ENCODE measurements at regions not wholly inside any gene's neighbourhood (a gene's known extent, or its start where the extent isn't known, plus 50 kb on each side); places are given as distances from the start of the nearest gene placed in this dataset.

GRCh38 chr2:41779888-41780287 lies 267.9 kb upstream of the PKDCC start:
- no peaks in the 10 kb centered on the region for H3K4me1 Mint-ChIP-seq (ENCODE audit: low read depth, unreplicated experiment)
- Histone ChIP-seq H3K9ac (ENCODE audit: low read length) (no peak overlapping the region), H3K36me3 (ENCODE audit: insufficient read depth, low read length) (no peaks in the 10 kb centered on the region), H3K9me3 (ENCODE audit: insufficient read depth, low read depth, low read length) (no peaks in the 10 kb centered on the region), H3K27me3 (ENCODE audit: insufficient read depth, low read length) (peaks cover 12% of the 10 kb centered on the region), H3K4me3 (ENCODE audit: insufficient read depth, low read depth, low read length) (no peak overlapping the region), H3K4me2 (ENCODE audit: low read length) (no peak overlapping the region), H4K20me1 (ENCODE audit: insufficient read depth, low read length) (no peaks in the 10 kb centered on the region), H3K79me2 (ENCODE audit: insufficient read depth, low read length) (no peaks in the 10 kb centered on the region), H2AFZ (ENCODE audit: low read depth, low read length) (no peak overlapping the region), H3K27ac (ENCODE audit: low read depth, low read length) (no peak overlapping the region), H3K4me1 (ENCODE audit: insufficient read depth, low read length) (no peaks in the 10 kb centered on the region)
- no peak for TF ChIP-seq EZH2 (IDR thresholded peaks at IDR 0.05; ENCODE audit: insufficient read depth, low read length)
- TF ChIP-seq, protein P1, sequence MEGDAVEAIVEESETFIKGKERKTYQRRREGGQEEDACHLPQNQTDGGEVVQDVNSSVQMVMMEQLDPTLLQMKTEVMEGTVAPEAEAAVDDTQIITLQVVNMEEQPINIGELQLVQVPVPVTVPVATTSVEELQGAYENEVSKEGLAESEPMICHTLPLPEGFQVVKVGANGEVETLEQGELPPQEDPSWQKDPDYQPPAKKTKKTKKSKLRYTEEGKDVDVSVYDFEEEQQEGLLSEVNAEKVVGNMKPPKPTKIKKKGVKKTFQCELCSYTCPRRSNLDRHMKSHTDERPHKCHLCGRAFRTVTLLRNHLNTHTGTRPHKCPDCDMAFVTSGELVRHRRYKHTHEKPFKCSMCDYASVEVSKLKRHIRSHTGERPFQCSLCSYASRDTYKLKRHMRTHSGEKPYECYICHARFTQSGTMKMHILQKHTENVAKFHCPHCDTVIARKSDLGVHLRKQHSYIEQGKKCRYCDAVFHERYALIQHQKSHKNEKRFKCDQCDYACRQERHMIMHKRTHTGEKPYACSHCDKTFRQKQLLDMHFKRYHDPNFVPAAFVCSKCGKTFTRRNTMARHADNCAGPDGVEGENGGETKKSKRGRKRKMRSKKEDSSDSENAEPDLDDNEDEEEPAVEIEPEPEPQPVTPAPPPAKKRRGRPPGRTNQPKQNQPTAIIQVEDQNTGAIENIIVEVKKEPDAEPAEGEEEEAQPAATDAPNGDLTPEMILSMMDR (IDR thresholded peaks at IDR 0.05; ENCODE audit: insufficient read depth, low read depth, low read length): no peak
- no peak for DNase-seq (ENCODE audit: low read depth)
- no peaks in the 10 kb centered on the region for H3K27me3 Mint-ChIP-seq (ENCODE audit: low read depth, unreplicated experiment)
- H3K27ac Mint-ChIP-seq (ENCODE audit: unreplicated experiment): no peak overlapping the region
- H3K36me3 Mint-ChIP-seq (ENCODE audit: low read depth, unreplicated experiment): no peaks in the 10 kb centered on the region
- peaks cover 2% of the 10 kb centered on the region for H3K9me3 Mint-ChIP-seq (ENCODE audit: unreplicated experiment)
- H3K4me3 Mint-ChIP-seq (ENCODE audit: unreplicated experiment): no peak overlapping the region
- FAIRE-seq: no peak

GRCh38 chr2:41782306-41783158 lies 265.3 kb upstream of the PKDCC start:
- H3K4me1 Mint-ChIP-seq (ENCODE audit: low read depth, unreplicated experiment): no peaks in the 10 kb centered on the region
- no peaks in the 10 kb centered on the region for H3K36me3 ChIP-seq (ENCODE audit: insufficient read depth, low read length)
- DNase-seq (ENCODE audit: low read depth) (peak; percentile 2), FAIRE-seq (peak; percentile 78)
- no peak overlapping the region for H3K27ac Mint-ChIP-seq (ENCODE audit: unreplicated experiment)
- H3K27me3 ChIP-seq (ENCODE audit: insufficient read depth, low read length): peaks cover 12% of the 10 kb centered on the region
- peaks cover 2% of the 10 kb centered on the region for H3K9me3 Mint-ChIP-seq (ENCODE audit: unreplicated experiment)
- no peak overlapping the region for H3K4me3 ChIP-seq (ENCODE audit: insufficient read depth, low read depth, low read length)
- H3K27ac ChIP-seq (ENCODE audit: low read depth, low read length): no peak overlapping the region
- no peak overlapping the region for H3K4me2 ChIP-seq (ENCODE audit: low read length)
- H2AFZ ChIP-seq (ENCODE audit: low read depth, low read length): no peak overlapping the region
- H3K9me3 ChIP-seq (ENCODE audit: insufficient read depth, low read depth, low read length): no peaks in the 10 kb centered on the region
- no peaks in the 10 kb centered on the region for H3K79me2 ChIP-seq (ENCODE audit: insufficient read depth, low read length)
- TF ChIP-seq, protein P1 (IDR thresholded peaks at IDR 0.05; ENCODE audit: insufficient read depth, low read depth, low read length): peak; percentile 83
- TF ChIP-seq EZH2 (IDR thresholded peaks at IDR 0.05; ENCODE audit: insufficient read depth, low read length): no peak
- H3K4me3 Mint-ChIP-seq (ENCODE audit: unreplicated experiment): no peak overlapping the region
- H4K20me1 ChIP-seq (ENCODE audit: insufficient read depth, low read length): no peaks in the 10 kb centered on the region
- no peaks in the 10 kb centered on the region for H3K4me1 ChIP-seq (ENCODE audit: insufficient read depth, low read length)
- peaks cover 1% of the 10 kb centered on the region for H3K27me3 Mint-ChIP-seq (ENCODE audit: low read depth, unreplicated experiment)
- no peaks in the 10 kb centered on the region for H3K36me3 Mint-ChIP-seq (ENCODE audit: low read depth, unreplicated experiment)
- H3K9ac ChIP-seq (ENCODE audit: low read length): no peak overlapping the region

DNA sequence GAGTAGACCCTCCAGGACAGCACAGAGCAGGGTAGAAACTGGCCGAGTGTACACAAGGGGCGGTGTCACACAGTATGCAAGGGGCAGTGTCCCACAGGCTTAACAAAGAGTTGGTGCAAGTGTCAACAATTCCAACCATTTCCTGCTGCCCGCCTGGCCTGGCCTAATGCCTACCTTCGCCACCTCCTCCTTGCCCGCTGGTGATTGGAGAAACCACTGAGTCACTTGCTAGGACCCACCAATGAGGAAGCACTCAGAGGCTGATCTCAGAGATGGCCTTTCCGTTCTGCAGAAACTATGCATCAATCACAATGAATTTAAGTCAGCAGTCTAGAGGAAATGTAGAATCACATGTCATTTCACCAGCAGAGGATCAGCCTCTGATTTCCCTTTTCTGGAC lies 263.3 kb upstream of the PKDCC start:
- Histone ChIP-seq H3K9me3 (ENCODE audit: insufficient read depth, low read depth, low read length) (no peaks in the 10 kb centered on the region), H3K4me2 (ENCODE audit: low read length) (no peak overlapping the region), H3K27me3 (ENCODE audit: insufficient read depth, low read length) (peaks cover 2% of the 10 kb centered on the region), H3K4me1 (ENCODE audit: insufficient read depth, low read length) (no peaks in the 10 kb centered on the region), H3K27ac (ENCODE audit: low read depth, low read length) (no peak overlapping the region), H2AFZ (ENCODE audit: low read depth, low read length) (no peak overlapping the region), H3K36me3 (ENCODE audit: insufficient read depth, low read length) (no peaks in the 10 kb centered on the region), H3K4me3 (ENCODE audit: insufficient read depth, low read depth, low read length) (no peak overlapping the region), H4K20me1 (ENCODE audit: insufficient read depth, low read length) (no peaks in the 10 kb centered on the region), H3K79me2 (ENCODE audit: insufficient read depth, low read length) (no peaks in the 10 kb centered on the region), H3K9ac (ENCODE audit: low read length) (no peak overlapping the region)
- no peak for DNase-seq (ENCODE audit: low read depth)
- Mint-ChIP-seq H3K27ac (ENCODE audit: unreplicated experiment) (no peak overlapping the region), H3K4me3 (ENCODE audit: unreplicated experiment) (no peak overlapping the region), H3K4me1 (ENCODE audit: low read depth, unreplicated experiment) (no peaks in the 10 kb centered on the region), H3K9me3 (ENCODE audit: unreplicated experiment) (peaks cover 2% of the 10 kb centered on the region), H3K27me3 (ENCODE audit: low read depth, unreplicated experiment) (peaks cover 1% of the 10 kb centered on the region), H3K36me3 (ENCODE audit: low read depth, unreplicated experiment) (no peaks in the 10 kb centered on the region)
- FAIRE-seq: no peak
- no peak for TF ChIP-seq EZH2 (IDR thresholded peaks at IDR 0.05; ENCODE audit: insufficient read depth, low read length)
- TF ChIP-seq, protein P1 (IDR thresholded peaks at IDR 0.05; ENCODE audit: insufficient read depth, low read depth, low read length): no peak

Data from astrocyte (in vitro differentiated cells and primary cell).